ENCODE measurements at regions not wholly inside any gene's neighbourhood (a gene's known extent, or its start where the extent isn't known, plus 50 kb on each side); places are given as distances from the start of the nearest gene placed in this dataset.

DNA sequence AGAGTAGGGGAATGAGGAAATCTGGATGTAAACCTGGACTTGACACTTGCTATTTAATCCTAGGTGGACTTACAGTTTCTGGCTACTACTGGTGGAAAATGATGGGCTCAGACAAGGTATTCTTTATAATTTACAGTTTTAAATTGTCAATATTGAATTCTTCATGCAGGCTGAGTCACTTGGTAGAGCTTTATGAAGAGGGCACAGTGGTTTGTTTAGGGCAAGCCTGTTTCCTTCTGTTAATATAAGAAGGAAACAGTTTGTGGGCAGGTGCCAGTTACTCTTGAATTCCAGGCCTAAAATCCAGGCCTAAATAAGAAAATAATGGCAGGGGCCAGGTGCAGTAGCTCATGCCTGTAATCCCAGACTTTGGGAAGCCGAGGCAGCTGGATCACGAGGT is 355.8 kb upstream of the RGS6 start:
- TF ChIP-seq POLR2A (IDR thresholded peaks at IDR 0.05): no peak
- TF ChIP-seq, protein P1, sequence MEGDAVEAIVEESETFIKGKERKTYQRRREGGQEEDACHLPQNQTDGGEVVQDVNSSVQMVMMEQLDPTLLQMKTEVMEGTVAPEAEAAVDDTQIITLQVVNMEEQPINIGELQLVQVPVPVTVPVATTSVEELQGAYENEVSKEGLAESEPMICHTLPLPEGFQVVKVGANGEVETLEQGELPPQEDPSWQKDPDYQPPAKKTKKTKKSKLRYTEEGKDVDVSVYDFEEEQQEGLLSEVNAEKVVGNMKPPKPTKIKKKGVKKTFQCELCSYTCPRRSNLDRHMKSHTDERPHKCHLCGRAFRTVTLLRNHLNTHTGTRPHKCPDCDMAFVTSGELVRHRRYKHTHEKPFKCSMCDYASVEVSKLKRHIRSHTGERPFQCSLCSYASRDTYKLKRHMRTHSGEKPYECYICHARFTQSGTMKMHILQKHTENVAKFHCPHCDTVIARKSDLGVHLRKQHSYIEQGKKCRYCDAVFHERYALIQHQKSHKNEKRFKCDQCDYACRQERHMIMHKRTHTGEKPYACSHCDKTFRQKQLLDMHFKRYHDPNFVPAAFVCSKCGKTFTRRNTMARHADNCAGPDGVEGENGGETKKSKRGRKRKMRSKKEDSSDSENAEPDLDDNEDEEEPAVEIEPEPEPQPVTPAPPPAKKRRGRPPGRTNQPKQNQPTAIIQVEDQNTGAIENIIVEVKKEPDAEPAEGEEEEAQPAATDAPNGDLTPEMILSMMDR (IDR thresholded peaks at IDR 0.05): no peak

Data from uterus (tissue), 2 donors.